ENCODE measurements at regions not wholly inside any gene's neighbourhood (a gene's known extent, or its start where the extent isn't known, plus 50 kb on each side); places are given as distances from the start of the nearest gene placed in this dataset.

DNA sequence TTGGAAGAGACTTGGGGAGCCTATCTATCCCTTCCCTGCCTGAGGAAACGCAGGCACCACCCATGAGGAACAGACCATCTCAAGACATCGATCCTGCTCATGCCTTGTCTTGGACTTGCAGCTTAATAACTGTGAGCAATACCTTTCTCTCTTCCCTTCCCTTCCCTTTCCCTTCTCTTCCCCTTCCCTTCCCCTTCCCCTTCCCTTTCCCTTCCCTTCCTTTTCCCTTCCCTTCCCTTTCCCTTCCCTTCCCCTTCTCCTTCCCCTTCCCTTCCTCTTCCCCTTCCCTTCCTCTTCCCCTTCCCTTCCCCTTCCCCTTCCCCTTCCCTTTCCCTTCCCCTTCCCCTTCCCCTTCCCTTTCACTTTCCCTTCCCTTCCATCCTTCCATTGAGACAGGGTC lies 650.7 kb upstream of the SOX11 start:
- Histone ChIP-seq H3K36me3 (replicated peaks) (no peaks in the 10 kb centered on the region), H3K27ac (no peak overlapping the region), H3K27me3 (replicated peaks) (no peaks in the 10 kb centered on the region), H3K4me3 (ENCODE audit: low read depth, low read length) (no peak overlapping the region)
- no peak for DNase-seq
- TF ChIP-seq, protein P1, sequence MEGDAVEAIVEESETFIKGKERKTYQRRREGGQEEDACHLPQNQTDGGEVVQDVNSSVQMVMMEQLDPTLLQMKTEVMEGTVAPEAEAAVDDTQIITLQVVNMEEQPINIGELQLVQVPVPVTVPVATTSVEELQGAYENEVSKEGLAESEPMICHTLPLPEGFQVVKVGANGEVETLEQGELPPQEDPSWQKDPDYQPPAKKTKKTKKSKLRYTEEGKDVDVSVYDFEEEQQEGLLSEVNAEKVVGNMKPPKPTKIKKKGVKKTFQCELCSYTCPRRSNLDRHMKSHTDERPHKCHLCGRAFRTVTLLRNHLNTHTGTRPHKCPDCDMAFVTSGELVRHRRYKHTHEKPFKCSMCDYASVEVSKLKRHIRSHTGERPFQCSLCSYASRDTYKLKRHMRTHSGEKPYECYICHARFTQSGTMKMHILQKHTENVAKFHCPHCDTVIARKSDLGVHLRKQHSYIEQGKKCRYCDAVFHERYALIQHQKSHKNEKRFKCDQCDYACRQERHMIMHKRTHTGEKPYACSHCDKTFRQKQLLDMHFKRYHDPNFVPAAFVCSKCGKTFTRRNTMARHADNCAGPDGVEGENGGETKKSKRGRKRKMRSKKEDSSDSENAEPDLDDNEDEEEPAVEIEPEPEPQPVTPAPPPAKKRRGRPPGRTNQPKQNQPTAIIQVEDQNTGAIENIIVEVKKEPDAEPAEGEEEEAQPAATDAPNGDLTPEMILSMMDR (IDR thresholded peaks at IDR 0.05; ENCODE audit: low read depth, low read length, missing control alignments) = no peak
- in situ Hi-C loops (cut with HindIII; ENCODE audit: low pct_ligation_motif_present, low sequenced_read_pairs) = no loop called here

GRCh38 chr2:5042666-5043440 lies 649.3 kb upstream of the SOX11 start:
- Histone ChIP-seq H3K36me3 (replicated peaks) (no peaks in the 10 kb centered on the region), H3K27me3 (replicated peaks) (no peaks in the 10 kb centered on the region), H3K27ac (no peak overlapping the region), H3K4me3 (ENCODE audit: low read depth, low read length) (no peak overlapping the region)
- TF ChIP-seq, protein P1 (IDR thresholded peaks at IDR 0.05; ENCODE audit: low read depth, low read length, missing control alignments) = no peak
- in situ Hi-C loops (cut with HindIII; ENCODE audit: low pct_ligation_motif_present, low sequenced_read_pairs) = no loop called here
- DNase-seq = no peak

- TF ChIP-seq, protein P1 (IDR thresholded peaks at IDR 0.05; ENCODE audit: low read depth, low read length, missing control alignments) = no peak
- no peaks in the 10 kb centered on the region for H3K36me3 ChIP-seq (replicated peaks)
- no peak for DNase-seq
- no peak overlapping the region for H3K4me3 ChIP-seq (ENCODE audit: low read depth, low read length)
- no peaks in the 10 kb centered on the region for H3K27me3 ChIP-seq (replicated peaks)
- no peak overlapping the region for H3K27ac ChIP-seq
- in situ Hi-C loops (cut with HindIII; ENCODE audit: low pct_ligation_motif_present, low sequenced_read_pairs) = no loop called here
Observed at GRCh38 chr2:5051300-5051699, 640.9 kb upstream of the SOX11 start.

DNA sequence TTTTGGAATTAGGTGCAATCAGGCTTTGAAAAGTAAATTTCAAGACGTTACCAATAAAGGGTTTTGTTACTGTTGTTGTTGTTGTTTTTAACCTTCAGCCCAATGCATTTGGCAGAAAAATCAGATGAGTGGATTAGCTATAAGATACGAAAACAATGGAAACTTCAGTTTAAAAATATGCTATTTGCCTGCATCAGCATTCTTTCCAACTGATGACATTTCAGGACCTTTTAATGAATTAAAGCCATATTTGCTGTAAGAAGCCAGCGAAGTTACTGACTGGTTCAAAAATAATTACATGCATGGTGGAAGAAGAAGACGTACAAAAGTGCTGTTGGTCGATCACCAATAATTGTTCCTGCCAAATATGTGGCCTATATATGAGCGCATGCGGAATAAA lies 639.3 kb upstream of the SOX11 start:
- Histone ChIP-seq H3K36me3 (replicated peaks) (no peaks in the 10 kb centered on the region), H3K4me3 (ENCODE audit: low read depth, low read length) (no peak overlapping the region), H3K27ac (no peak overlapping the region), H3K27me3 (replicated peaks) (no peaks in the 10 kb centered on the region)
- TF ChIP-seq, protein P1 (IDR thresholded peaks at IDR 0.05; ENCODE audit: low read depth, low read length, missing control alignments) = no peak
- DNase-seq = no peak
- in situ Hi-C loops (cut with HindIII; ENCODE audit: low pct_ligation_motif_present, low sequenced_read_pairs) = no loop called here

DNA sequence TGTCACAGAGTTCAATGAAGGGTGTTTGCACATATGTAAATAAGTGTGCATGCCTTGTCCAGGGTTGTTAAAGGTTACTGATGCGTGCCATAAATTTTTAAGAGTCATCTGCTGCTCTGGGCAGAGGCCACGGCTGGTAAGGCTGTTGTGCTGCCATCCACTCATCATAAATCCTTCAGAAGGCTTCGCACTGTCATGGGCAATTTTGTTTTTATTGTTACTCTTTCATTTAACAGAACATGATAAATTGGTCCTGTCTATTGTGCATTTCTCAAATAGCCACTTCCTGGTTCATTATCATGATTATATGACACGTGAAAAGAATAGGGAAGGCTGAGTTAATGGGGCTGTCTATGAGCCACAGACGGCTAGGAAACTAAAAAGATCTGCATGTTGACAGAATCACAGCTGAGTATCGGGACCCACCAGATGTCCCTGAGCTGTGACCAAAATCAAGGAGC lies 634.3 kb upstream of the SOX11 start:
- in situ Hi-C loops (cut with HindIII; ENCODE audit: low pct_ligation_motif_present, low sequenced_read_pairs) = no loop called here
- TF ChIP-seq, protein P1 (IDR thresholded peaks at IDR 0.05; ENCODE audit: low read depth, low read length, missing control alignments) = no peak
- Histone ChIP-seq H3K36me3 (replicated peaks) (no peaks in the 10 kb centered on the region), H3K4me3 (ENCODE audit: low read depth, low read length) (no peak overlapping the region), H3K27me3 (replicated peaks) (no peaks in the 10 kb centered on the region), H3K27ac (no peak overlapping the region)
- DNase-seq = no peak

DNA sequence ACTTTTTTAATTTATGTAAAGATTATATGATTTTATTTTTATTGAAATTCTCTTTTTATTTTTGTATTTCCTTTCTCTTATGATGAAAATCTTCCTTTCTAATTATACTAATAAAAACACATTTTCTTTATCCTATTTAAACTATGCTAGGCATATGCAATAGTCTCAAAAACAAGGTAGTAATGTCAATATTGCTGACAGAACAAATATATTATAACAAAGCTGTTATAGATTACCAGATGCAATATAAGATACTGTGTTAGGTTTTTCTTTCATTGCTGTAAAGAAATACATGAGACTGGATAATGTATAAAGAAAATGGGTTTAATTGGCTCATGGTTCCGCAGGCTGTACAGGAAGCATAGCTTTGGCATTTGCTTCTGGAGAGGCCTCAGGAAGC lies 631.2 kb upstream of the SOX11 start:
- no peak for DNase-seq
- Histone ChIP-seq H3K4me3 (ENCODE audit: low read depth, low read length) (no peak overlapping the region), H3K27me3 (replicated peaks) (no peaks in the 10 kb centered on the region), H3K36me3 (replicated peaks) (no peaks in the 10 kb centered on the region), H3K27ac (no peak overlapping the region)
- TF ChIP-seq, protein P1 (IDR thresholded peaks at IDR 0.05; ENCODE audit: low read depth, low read length, missing control alignments) = no peak
- in situ Hi-C loops (cut with HindIII; ENCODE audit: low pct_ligation_motif_present, low sequenced_read_pairs) = no loop called here
